Fibroblast of pulmonary artery (primary cell): ENCODE measurements at regions not wholly inside any gene's neighbourhood (a gene's known extent, or its start where the extent isn't known, plus 50 kb on each side); places are given as distances from the start of the nearest gene placed in this dataset.

Experiments
- DNase-seq: peaks from one replicate; pipeline ENCODE4 v3.0.0-alpha.2; 2010; ENCODE audit warnings: low read depth
- H3K4me3 ChIP-seq: replicated peaks from 2 replicates; pipeline ENCODE4 v1.5.1; 2011; ENCODE audit warnings: low read depth, mild to moderate bottlenecking, control low read depth, low read length, moderate library complexity
- CTCF ChIP-seq: IDR thresholded peaks from 2 replicates; pipeline ENCODE4 v1.5.1; 2011; ENCODE audit warnings: mild to moderate bottlenecking, control low read depth, low read length, inconsistent platforms; ENCODE audit errors: missing control alignments

- peak; percentile 75 for TF ChIP-seq CTCF
- peak; percentile 82 for DNase-seq
- no peak overlapping the region for H3K4me3 ChIP-seq
These were observed 129.3 kb upstream of the IGF1R start for GRCh38 chr15:98518823-98519561.

- DNase-seq, result no peak
- no peak for TF ChIP-seq CTCF
- no peak overlapping the region for H3K4me3 ChIP-seq
These were observed 128.4 kb upstream of the IGF1R start for GRCh38 chr15:98519767-98520550.

- no peak overlapping the region for H3K4me3 ChIP-seq
- DNase-seq, result no peak
- TF ChIP-seq CTCF, result no peak
These were observed 126.2 kb upstream of the IGF1R start for GRCh38 chr15:98522127-98522526.

- no peak for DNase-seq
- TF ChIP-seq CTCF, result no peak
- H3K4me3 ChIP-seq, result no peak overlapping the region
These were observed 124.3 kb upstream of the IGF1R start for GRCh38 chr15:98523912-98524662.

- no peak for DNase-seq
- no peak for TF ChIP-seq CTCF
- no peak overlapping the region for H3K4me3 ChIP-seq
These were observed 123.3 kb upstream of the IGF1R start for GRCh38 chr15:98524838-98525660.

GRCh38 chr15:98525661-98526001 lies 122.7 kb upstream of the IGF1R start:
- no peak overlapping the region for H3K4me3 ChIP-seq
- peak; percentile 20 for DNase-seq
- TF ChIP-seq CTCF, result no peak
